ENCODE measurements at regions not wholly inside any gene's neighbourhood (a gene's known extent, or its start where the extent isn't known, plus 50 kb on each side); places are given as distances from the start of the nearest gene placed in this dataset.

- peak in 1 of 2 donors; percentile 74 for DNase-seq (ENCODE audit: low read depth in 1 of 2, low spot score in 1 of 2)
- H3K9me3 ChIP-seq (ENCODE audit: low read depth) = no peaks in the 10 kb centered on the region
- no peaks in the 10 kb centered on the region for H3K27me3 ChIP-seq
- no peak overlapping the region for H3K27ac ChIP-seq
- H3K36me3 ChIP-seq = no peaks in the 10 kb centered on the region
- H3K4me1 ChIP-seq (ENCODE audit: low read depth) = peaks cover 14% of the 10 kb centered on the region
- no peak overlapping the region for H3K4me3 ChIP-seq
- TF ChIP-seq CTCF (IDR thresholded peaks at IDR 0.05; ENCODE audit: low read depth, low read length) = peak; percentile 21
Measured at GRCh38 chr5:36363101-36363500, 61.4 kb upstream of the RANBP3L start.

GRCh38 chr5:36363744-36364143 lies 62.0 kb upstream of the RANBP3L start:
- no peaks in the 10 kb centered on the region for H3K36me3 ChIP-seq
- peaks cover 21% of the 10 kb centered on the region for H3K4me1 ChIP-seq (ENCODE audit: low read depth)
- H3K27me3 ChIP-seq = no peaks in the 10 kb centered on the region
- no peak for TF ChIP-seq CTCF (IDR thresholded peaks at IDR 0.05; ENCODE audit: low read depth, low read length)
- DNase-seq (ENCODE audit: low read depth in 1 of 2, low spot score in 1 of 2) = peak in 1 of 2 donors; percentile 47
- no peak overlapping the region for H3K4me3 ChIP-seq
- H3K9me3 ChIP-seq (ENCODE audit: low read depth) = no peaks in the 10 kb centered on the region
- H3K27ac ChIP-seq = no peak overlapping the region

- H3K4me3 ChIP-seq = no peak overlapping the region
- no peak for DNase-seq (ENCODE audit: low read depth in 1 of 2, low spot score in 1 of 2)
- TF ChIP-seq CTCF (IDR thresholded peaks at IDR 0.05; ENCODE audit: low read depth, low read length) = no peak
Measured at GRCh38 chr5:36364473-36364872, 62.8 kb upstream of the RANBP3L start.

GRCh38 chr5:36365896-36366295 lies 64.2 kb upstream of the RANBP3L start:
- no peak for DNase-seq (ENCODE audit: low read depth in 1 of 2, low spot score in 1 of 2)
- Histone ChIP-seq H3K27me3 (no peaks in the 10 kb centered on the region), H3K27ac (no peak overlapping the region), H3K4me3 (no peak overlapping the region), H3K9me3 (ENCODE audit: low read depth) (no peaks in the 10 kb centered on the region), H3K36me3 (no peaks in the 10 kb centered on the region), H3K4me1 (ENCODE audit: low read depth) (peaks cover 11% of the 10 kb centered on the region)
- TF ChIP-seq CTCF (IDR thresholded peaks at IDR 0.05; ENCODE audit: low read depth, low read length) = no peak

More at GRCh38 chr5:36364473-36364872, 62.8 kb upstream of the RANBP3L start:
- Histone ChIP-seq H3K9me3 (ENCODE audit: low read depth) (no peaks in the 10 kb centered on the region), H3K36me3 (no peaks in the 10 kb centered on the region), H3K27ac (no peak overlapping the region), H3K27me3 (no peaks in the 10 kb centered on the region), H3K4me1 (ENCODE audit: low read depth) (peaks cover 19% of the 10 kb centered on the region)

GRCh38 chr5:36366883-36367282 lies 65.2 kb upstream of the RANBP3L start:
- H3K9me3 ChIP-seq (ENCODE audit: low read depth) = no peaks in the 10 kb centered on the region
- no peak overlapping the region for H3K4me3 ChIP-seq
- no peak overlapping the region for H3K27ac ChIP-seq
- peaks cover 11% of the 10 kb centered on the region for H3K4me1 ChIP-seq (ENCODE audit: low read depth)
- no peaks in the 10 kb centered on the region for H3K36me3 ChIP-seq
- TF ChIP-seq CTCF (IDR thresholded peaks at IDR 0.05; ENCODE audit: low read depth, low read length) = no peak
- peak in 1 of 2 donors; percentile 18 for DNase-seq (ENCODE audit: low read depth in 1 of 2, low spot score in 1 of 2)
- no peaks in the 10 kb centered on the region for H3K27me3 ChIP-seq

- Histone ChIP-seq H3K4me1 (ENCODE audit: low read depth) (peaks cover 11% of the 10 kb centered on the region), H3K27me3 (no peaks in the 10 kb centered on the region), H3K36me3 (no peaks in the 10 kb centered on the region), H3K4me3 (no peak overlapping the region), H3K9me3 (ENCODE audit: low read depth) (no peaks in the 10 kb centered on the region), H3K27ac (no peak overlapping the region)
- TF ChIP-seq CTCF (IDR thresholded peaks at IDR 0.05; ENCODE audit: low read depth, low read length) = no peak
- peak in 1 of 2 donors; percentile 64 for DNase-seq (ENCODE audit: low read depth in 1 of 2, low spot score in 1 of 2)
Measured at GRCh38 chr5:36367524-36367923, 65.8 kb upstream of the RANBP3L start.
